ENCODE measurements at regions not wholly inside any gene's neighbourhood (a gene's known extent, or its start where the extent isn't known, plus 50 kb on each side); places are given as distances from the start of the nearest gene placed in this dataset.

DNA sequence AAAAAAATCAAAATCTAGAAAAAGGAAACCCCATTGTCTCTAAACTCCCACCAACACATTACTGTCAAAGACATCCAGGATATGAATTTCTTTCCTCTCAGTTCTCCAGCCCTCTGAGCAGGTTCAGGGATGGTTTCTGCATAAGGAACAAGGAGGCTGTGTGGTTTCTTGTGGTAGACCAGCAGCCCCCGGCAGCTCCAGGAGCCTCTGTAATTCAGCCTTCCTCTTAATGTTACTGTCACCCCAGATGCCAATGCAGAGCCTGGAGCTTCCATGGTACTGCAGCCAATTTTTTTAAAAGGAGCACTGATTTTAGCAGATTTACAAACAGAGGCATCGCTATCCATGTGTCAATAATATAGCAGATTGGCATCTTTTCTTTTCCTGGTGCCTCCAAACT, 100.6 kb upstream of the FAM216B start:
- no peaks in the 10 kb centered on the region for H3K9me3 ChIP-seq (replicated peaks; ENCODE audit: control insufficient read depth, insufficient read depth, low read depth, low read length)
- no peak overlapping the region for H3K4me3 ChIP-seq
- no peak for ATAC-seq
- no peaks in the 10 kb centered on the region for H3K9me1 ChIP-seq (ENCODE audit: control insufficient read depth, insufficient read depth, low read length)
- no peak overlapping the region for H3K27ac ChIP-seq (ENCODE audit: extremely low read depth, low read depth, low read length)
- no peaks in the 10 kb centered on the region for H3K36me3 ChIP-seq (ENCODE audit: control insufficient read depth, insufficient read depth, low read length)
- no peaks in the 10 kb centered on the region for H3K4me1 ChIP-seq (replicated peaks in 1 of 2; ENCODE audit: control insufficient read depth in 2 of 2, insufficient read depth in 2 of 2, low read length in 2 of 2)
- CTCF ChIA-PET (ENCODE audit: low intra/inter-chr PET ratio), result no interaction called here
- in situ Hi-C loops (cut with MboI) (no loop called here), intact Hi-C loops (cut with micrococcal nuclease) (no loop called here)
- no peaks in the 10 kb centered on the region for H3K27me3 ChIP-seq (ENCODE audit: control insufficient read depth in 2 of 2, insufficient read depth in 2 of 2, low read length in 2 of 2)
- no peak overlapping the region for H3K4me2 ChIP-seq (ENCODE audit: insufficient read depth, low read length)
- POLR2A ChIA-PET, result no interaction called here
- H2AFZ ChIP-seq (ENCODE audit: low read depth, low read length), result no peak overlapping the region
- H3K79me2 ChIP-seq (ENCODE audit: control insufficient read depth, insufficient read depth, low read length), result no peaks in the 10 kb centered on the region
- FAIRE-seq, result no peak
- H4K20me1 ChIP-seq (replicated peaks; ENCODE audit: control insufficient read depth, insufficient read depth, low read length), result no peaks in the 10 kb centered on the region
- no TSS peak for BruUV-seq (replicated peaks)
- WGBS (ENCODE audit: insufficient coverage, low coverage, missing lambda C conversion rate), result 0% methylated on average over 2 of the region's 2 CpGs
- DNase-seq (ENCODE audit: extremely low read depth in 1 of 4, low spot score in 3 of 4), result no peak
- H3K9ac ChIP-seq (ENCODE audit: insufficient read depth in 1 of 2, low read depth in 2 of 2, low read length in 2 of 2), result no peak overlapping the region
- TF ChIP-seq ZBTB34 (CRISPR knock-in tag; IDR thresholded peaks at IDR 0.05) (no peak), REST (IDR thresholded peaks at IDR 0.05; ENCODE audit: borderline replicate concordance) (no peak), REST (CRISPR knock-in tag; IDR thresholded peaks at IDR 0.05; ENCODE audit: low read depth) (no peak), TCF3 (CRISPR knock-in tag; IDR thresholded peaks at IDR 0.05) (no peak), ZNF175 (CRISPR knock-in tag; IDR thresholded peaks at IDR 0.05; ENCODE audit: low read depth) (no peak), BCLAF1 (IDR thresholded peaks at IDR 0.05; ENCODE audit: borderline replicate concordance in 1 of 2, control insufficient read depth in 1 of 2, low read depth in 2 of 2, low read length in 1 of 2) (no peak)
- TF ChIP-seq, protein P1, sequence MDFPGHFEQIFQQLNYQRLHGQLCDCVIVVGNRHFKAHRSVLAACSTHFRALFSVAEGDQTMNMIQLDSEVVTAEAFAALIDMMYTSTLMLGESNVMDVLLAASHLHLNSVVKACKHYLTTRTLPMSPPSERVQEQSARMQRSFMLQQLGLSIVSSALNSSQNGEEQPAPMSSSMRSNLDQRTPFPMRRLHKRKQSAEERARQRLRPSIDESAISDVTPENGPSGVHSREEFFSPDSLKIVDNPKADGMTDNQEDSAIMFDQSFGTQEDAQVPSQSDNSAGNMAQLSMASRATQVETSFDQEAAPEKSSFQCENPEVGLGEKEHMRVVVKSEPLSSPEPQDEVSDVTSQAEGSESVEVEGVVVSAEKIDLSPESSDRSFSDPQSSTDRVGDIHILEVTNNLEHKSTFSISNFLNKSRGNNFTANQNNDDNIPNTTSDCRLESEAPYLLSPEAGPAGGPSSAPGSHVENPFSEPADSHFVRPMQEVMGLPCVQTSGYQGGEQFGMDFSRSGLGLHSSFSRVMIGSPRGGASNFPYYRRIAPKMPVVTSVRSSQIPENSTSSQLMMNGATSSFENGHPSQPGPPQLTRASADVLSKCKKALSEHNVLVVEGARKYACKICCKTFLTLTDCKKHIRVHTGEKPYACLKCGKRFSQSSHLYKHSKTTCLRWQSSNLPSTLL (IDR thresholded peaks at IDR 0.05), result no peak
